ENCODE measurements at regions not wholly inside any gene's neighbourhood (a gene's known extent, or its start where the extent isn't known, plus 50 kb on each side); places are given as distances from the start of the nearest gene placed in this dataset.

GRCh38 chr11:11045156-11045930, 187.5 kb upstream of the ZBED5 start:
- TF ChIP-seq EZH2phosphoT487 (IDR thresholded peaks at IDR 0.05; ENCODE audit: insufficient read depth, low read depth) = no peak
- TF ChIP-seq EZH2 (IDR thresholded peaks at IDR 0.05; ENCODE audit: insufficient read depth, poor library complexity, severe bottlenecking) = no peak
- no peak overlapping the region for H2AFZ ChIP-seq
- H3K36me3 ChIP-seq (ENCODE audit: low read depth) = no peaks in the 10 kb centered on the region
- 69 to 72% methylated on average over 6 of the region's 6 CpGs for WGBS, 2 experiments (ENCODE audit: low coverage in 1 of 2, low lambda C conversion rate in 2 of 2, missing lambda C conversion rate in 2 of 2)
- no peak overlapping the region for H3K4me3 ChIP-seq
- H3K79me2 ChIP-seq (ENCODE audit: insufficient read depth) = no peaks in the 10 kb centered on the region
- H3K9ac ChIP-seq = no peak overlapping the region
- no peaks in the 10 kb centered on the region for H3F3A ChIP-seq (ENCODE audit: insufficient read depth)
- no peak overlapping the region for H3K4me2 ChIP-seq (ENCODE audit: unreplicated experiment)
- in situ Hi-C loops (cut with MboI) = loop anchor here (10.0 kb wide), 1 partner anchor 739 kb away; no protein-coding TSS in a partner anchor
- no peak for DNase-seq
- 0 out of 2 replicates have a peak, but pooled peaks cover 3% of the 10 kb centered on the region for H3K27me3 ChIP-seq (replicated peaks; ENCODE audit: insufficient read depth)
- H3K27ac ChIP-seq = no peak overlapping the region
- no peaks in the 10 kb centered on the region for H4K20me1 ChIP-seq (ENCODE audit: insufficient read depth)
- H3K4me1 ChIP-seq (ENCODE audit: insufficient read depth) = no peaks in the 10 kb centered on the region
- H3K9me3 ChIP-seq (ENCODE audit: low read depth) = no peaks in the 10 kb centered on the region
- H3K9me2 ChIP-seq (ENCODE audit: insufficient read depth) = no peaks in the 10 kb centered on the region

- 0 out of 2 replicates have a peak, but pooled peaks cover 3% of the 10 kb centered on the region for H3K27me3 ChIP-seq (replicated peaks; ENCODE audit: insufficient read depth)
- no peaks in the 10 kb centered on the region for H3K79me2 ChIP-seq (ENCODE audit: insufficient read depth)
- H3K9ac ChIP-seq = no peak overlapping the region
- no peaks in the 10 kb centered on the region for H3K9me2 ChIP-seq (ENCODE audit: insufficient read depth)
- TF ChIP-seq EZH2phosphoT487 (IDR thresholded peaks at IDR 0.05; ENCODE audit: insufficient read depth, low read depth) = no peak
- TF ChIP-seq EZH2 (IDR thresholded peaks at IDR 0.05; ENCODE audit: insufficient read depth, poor library complexity, severe bottlenecking) = no peak
- H4K20me1 ChIP-seq (ENCODE audit: insufficient read depth) = no peaks in the 10 kb centered on the region
- no peaks in the 10 kb centered on the region for H3K9me3 ChIP-seq (ENCODE audit: low read depth)
- DNase-seq = peak; percentile 25
- no peak overlapping the region for H2AFZ ChIP-seq
- no peak overlapping the region for H3K4me2 ChIP-seq (ENCODE audit: unreplicated experiment)
- H3F3A ChIP-seq (ENCODE audit: insufficient read depth) = no peaks in the 10 kb centered on the region
- H3K36me3 ChIP-seq (ENCODE audit: low read depth) = no peaks in the 10 kb centered on the region
- WGBS, 2 experiments (ENCODE audit: low coverage in 1 of 2, low lambda C conversion rate in 2 of 2, missing lambda C conversion rate in 2 of 2) = 29 to 52% methylated on average over 7 to 9 of the region's 9 CpGs
- H3K27ac ChIP-seq = no peak overlapping the region
- no peak overlapping the region for H3K4me3 ChIP-seq
- in situ Hi-C loops (cut with MboI) = loop anchor here (10.0 kb wide), 1 partner anchor 741 kb away; no protein-coding TSS in a partner anchor
- peaks cover 3% of the 10 kb centered on the region; the same call in 1 of the 2 replicates for H3K4me1 ChIP-seq (ENCODE audit: insufficient read depth)
These were observed 186.4 kb upstream of the ZBED5 start for GRCh38 chr11:11044137-11044855.

- DNase-seq = no peak
- TF ChIP-seq EZH2 (IDR thresholded peaks at IDR 0.05; ENCODE audit: insufficient read depth, poor library complexity, severe bottlenecking) = no peak
- no peak for TF ChIP-seq EZH2phosphoT487 (IDR thresholded peaks at IDR 0.05; ENCODE audit: insufficient read depth, low read depth)
- no peaks in the 10 kb centered on the region for H3K9me3 ChIP-seq (ENCODE audit: low read depth)
- no peak overlapping the region for H2AFZ ChIP-seq
- 0 out of 2 replicates have a peak, but pooled peaks cover 7% of the 10 kb centered on the region for H3K27me3 ChIP-seq (replicated peaks; ENCODE audit: insufficient read depth)
- no peak overlapping the region for H3K9ac ChIP-seq
- H3K4me3 ChIP-seq = no peak overlapping the region
- H3K79me2 ChIP-seq (ENCODE audit: insufficient read depth) = no peaks in the 10 kb centered on the region
- no peaks in the 10 kb centered on the region for H3F3A ChIP-seq (ENCODE audit: insufficient read depth)
- peaks cover 6% of the 10 kb centered on the region; the same call in 1 of the 2 replicates for H3K4me1 ChIP-seq (ENCODE audit: insufficient read depth)
- in situ Hi-C loops (cut with MboI) = loop anchor here (10.0 kb wide), 1 partner anchor 741 kb away; no protein-coding TSS in a partner anchor
- no peaks in the 10 kb centered on the region for H3K36me3 ChIP-seq (ENCODE audit: low read depth)
- no peaks in the 10 kb centered on the region for H3K9me2 ChIP-seq (ENCODE audit: insufficient read depth)
- no peaks in the 10 kb centered on the region for H4K20me1 ChIP-seq (ENCODE audit: insufficient read depth)
- H3K4me2 ChIP-seq (ENCODE audit: unreplicated experiment) = no peak overlapping the region
- 28 to 30% methylated on average over 3 of the region's 3 CpGs for WGBS, 2 experiments (ENCODE audit: low coverage in 1 of 2, low lambda C conversion rate in 2 of 2, missing lambda C conversion rate in 2 of 2)
- H3K27ac ChIP-seq = no peak overlapping the region
These were observed 185.9 kb upstream of the ZBED5 start for GRCh38 chr11:11043721-11044120.

- Histone ChIP-seq H3K79me2 (ENCODE audit: insufficient read depth) (no peaks in the 10 kb centered on the region), H3K36me3 (ENCODE audit: low read depth) (no peaks in the 10 kb centered on the region), H3K9me2 (ENCODE audit: insufficient read depth) (no peaks in the 10 kb centered on the region), H3F3A (ENCODE audit: insufficient read depth) (no peaks in the 10 kb centered on the region), H3K9ac (no peak overlapping the region), H3K4me2 (ENCODE audit: unreplicated experiment) (no peak overlapping the region), H4K20me1 (ENCODE audit: insufficient read depth) (no peaks in the 10 kb centered on the region), H3K4me3 (no peak overlapping the region), H2AFZ (no peak overlapping the region), H3K4me1 (ENCODE audit: insufficient read depth) (peaks cover 6% of the 10 kb centered on the region; the same call in 1 of the 2 replicates), H3K27ac (no peak overlapping the region), H3K27me3 (replicated peaks; ENCODE audit: insufficient read depth) (0 out of 2 replicates have a peak, but pooled peaks cover 8% of the 10 kb centered on the region), H3K9me3 (ENCODE audit: low read depth) (no peaks in the 10 kb centered on the region)
- peak; percentile 18 for DNase-seq
- in situ Hi-C loops (cut with MboI) = no loop called here
- WGBS, 2 experiments (ENCODE audit: low coverage in 1 of 2, low lambda C conversion rate in 2 of 2, missing lambda C conversion rate in 2 of 2) = 26 to 31% methylated on average over 5 of the region's 5 CpGs
- TF ChIP-seq EZH2phosphoT487 (IDR thresholded peaks at IDR 0.05; ENCODE audit: insufficient read depth, low read depth) (no peak), EZH2 (IDR thresholded peaks at IDR 0.05; ENCODE audit: insufficient read depth, poor library complexity, severe bottlenecking) (no peak)
These were observed 181.5 kb upstream of the ZBED5 start for GRCh38 chr11:11039208-11039965.

Measured in GM23248 (cell line).